ENCODE measurements at regions not wholly inside any gene's neighbourhood (a gene's known extent, or its start where the extent isn't known, plus 50 kb on each side); places are given as distances from the start of the nearest gene placed in this dataset.
A peak's percentile ranks its signal among the peaks of the same experiment; 100 is the strongest.

DNA sequence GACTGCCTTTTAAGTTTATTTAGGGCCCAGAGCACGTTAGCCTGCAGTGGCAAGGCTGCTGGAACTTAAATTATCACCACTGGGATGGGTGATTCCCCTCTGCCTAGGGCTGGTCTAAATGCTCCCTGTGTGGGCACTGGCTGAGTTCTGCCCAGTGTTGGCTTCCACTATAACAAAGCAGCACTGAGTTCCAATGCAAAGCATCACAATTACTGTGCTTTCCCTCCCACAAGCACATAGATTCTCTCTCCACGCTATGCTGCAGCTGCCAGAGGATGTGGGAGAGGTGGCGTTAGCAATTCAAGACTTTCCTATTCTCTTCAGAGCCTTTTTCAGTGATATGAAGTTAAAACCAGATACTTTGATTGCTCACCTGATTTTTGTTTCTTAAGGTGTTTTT lies 328.9 kb upstream of the DDX18 start:
- DNase-seq (ENCODE audit: low read depth in 4 of 4, low spot score in 2 of 4) = no peak

DNA sequence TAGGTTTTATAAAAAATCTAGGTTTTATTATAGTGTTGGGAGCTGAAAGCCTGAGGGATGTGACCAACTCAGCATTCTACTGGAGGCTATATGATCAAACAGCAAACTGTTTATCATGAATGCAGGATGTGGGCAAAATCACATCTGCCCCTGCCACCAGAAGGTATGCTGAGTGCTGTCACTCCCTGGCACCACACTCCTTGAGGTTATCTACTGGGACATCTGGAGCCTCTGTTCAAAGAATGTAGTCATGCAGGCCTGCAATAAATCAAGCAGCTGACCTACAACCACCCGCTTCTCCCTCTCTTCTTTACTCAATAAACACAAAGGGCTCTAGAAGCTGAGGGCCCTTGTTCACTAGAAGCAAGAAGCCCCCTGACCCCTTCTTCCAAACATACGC lies 328.4 kb upstream of the DDX18 start:
- no peak for DNase-seq (ENCODE audit: low read depth in 4 of 4, low spot score in 2 of 4)

DNA sequence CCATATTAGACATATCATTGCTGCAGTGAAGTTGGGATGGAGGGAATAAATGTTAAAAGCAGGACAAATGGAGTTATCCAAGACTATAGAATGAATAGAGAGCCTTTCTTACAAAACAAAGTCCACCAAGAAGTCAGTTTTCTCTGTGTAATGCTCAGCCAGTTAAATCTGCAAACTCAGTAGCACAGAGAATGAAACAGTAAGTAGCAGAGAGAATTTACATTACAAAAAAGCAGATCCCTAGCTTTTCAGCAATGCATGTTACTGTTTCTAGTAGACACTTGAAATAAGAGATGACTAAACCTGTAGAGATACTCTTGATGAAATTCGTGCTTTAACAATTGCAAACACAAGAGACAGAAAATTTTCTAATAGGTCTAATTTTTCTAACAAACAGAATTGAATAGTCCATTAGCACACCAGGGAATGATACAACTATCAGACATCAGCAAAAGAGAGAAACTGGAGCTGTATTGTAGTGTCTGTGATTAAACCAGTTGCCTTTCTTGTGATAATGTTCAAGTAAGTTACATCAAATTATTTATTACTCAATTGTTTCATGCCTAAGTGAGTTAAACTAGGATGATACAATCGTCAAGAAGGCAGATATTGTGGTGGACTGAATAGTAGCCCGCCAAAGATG lies 322.2 kb upstream of the DDX18 start:
- no peak for DNase-seq (ENCODE audit: low read depth in 4 of 4, low spot score in 2 of 4)

DNA sequence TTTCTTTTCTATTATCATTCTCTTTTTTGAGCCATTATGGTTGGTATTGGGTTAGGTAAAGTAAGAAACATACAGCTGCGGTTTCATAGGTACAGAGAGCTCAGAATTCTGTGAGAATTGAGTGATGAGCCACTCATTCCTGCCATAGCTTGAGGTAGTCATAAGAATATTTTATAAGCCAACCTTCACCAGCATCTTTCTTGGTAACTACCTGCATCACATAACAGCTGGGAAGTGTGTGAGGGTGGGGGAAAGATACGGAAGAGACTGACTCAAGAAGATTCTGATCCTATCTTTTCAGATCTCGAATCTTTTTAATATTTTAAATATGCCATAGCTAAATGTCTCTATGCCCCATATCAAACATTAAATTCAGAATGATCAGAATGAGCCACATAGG lies 313.8 kb upstream of the DDX18 start:
- no peak for DNase-seq (ENCODE audit: low read depth in 4 of 4, low spot score in 2 of 4)

DNA sequence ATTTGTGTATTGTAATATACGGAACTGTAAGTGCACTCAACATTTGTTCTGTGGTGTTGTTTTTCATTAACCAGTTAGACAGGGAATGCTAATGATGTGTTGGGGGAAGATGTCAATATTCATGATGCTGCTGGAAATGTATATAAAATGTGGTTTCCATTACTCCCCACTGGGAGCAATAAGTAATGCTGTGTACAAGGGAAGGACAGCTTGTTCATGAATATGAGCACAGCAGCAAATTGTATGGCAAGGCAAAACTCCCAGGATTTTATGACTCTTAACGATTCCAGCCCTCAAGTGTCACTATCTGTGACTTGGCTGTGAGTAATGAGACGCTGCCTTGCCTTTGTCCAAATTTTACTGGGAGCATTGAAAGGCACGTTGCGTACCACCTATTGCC lies 312.4 kb upstream of the DDX18 start:
- DNase-seq (ENCODE audit: low read depth in 4 of 4, low spot score in 2 of 4) = no peak

DNA sequence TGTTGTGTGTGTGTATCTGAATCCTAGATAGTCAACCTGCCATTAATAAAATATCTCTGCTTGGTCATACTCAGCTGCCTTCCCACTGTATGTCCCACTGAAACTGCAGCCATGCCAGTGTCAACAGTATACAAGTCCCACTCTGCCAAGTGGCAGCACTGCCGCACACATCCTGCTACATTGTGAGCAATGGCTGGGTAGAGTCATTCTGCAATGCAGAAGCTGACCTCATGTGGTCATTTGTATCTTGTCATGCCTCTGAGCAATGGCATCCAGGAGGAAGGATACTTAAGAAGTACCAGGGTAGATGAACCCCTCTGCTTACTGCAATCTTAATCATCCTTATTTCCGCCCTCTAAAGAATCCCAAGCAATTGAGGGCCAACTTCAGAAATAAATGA lies 302.2 kb upstream of the DDX18 start:
- DNase-seq (ENCODE audit: low read depth in 4 of 4, low spot score in 2 of 4) = no peak

DNA sequence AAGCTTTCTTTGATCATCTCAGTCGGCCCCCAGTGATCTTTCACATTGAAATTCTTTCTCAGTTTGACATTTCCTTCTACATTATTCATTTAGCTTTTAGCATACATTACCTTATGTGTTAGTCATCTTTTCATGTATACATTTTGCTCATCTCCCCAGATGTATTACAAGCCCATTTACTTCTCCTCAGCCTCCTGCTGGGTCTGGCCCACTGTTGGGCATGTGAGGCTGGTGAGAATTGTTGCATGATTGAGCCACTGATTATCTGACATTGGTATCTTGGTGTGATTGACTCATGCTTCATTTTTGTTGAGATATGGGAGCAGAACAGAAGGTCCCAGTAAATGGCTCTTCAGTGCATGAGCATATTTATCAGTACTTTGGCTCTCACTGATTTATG lies 300.1 kb upstream of the DDX18 start:
- DNase-seq (ENCODE audit: low read depth in 4 of 4, low spot score in 2 of 4) = no peak

DNA sequence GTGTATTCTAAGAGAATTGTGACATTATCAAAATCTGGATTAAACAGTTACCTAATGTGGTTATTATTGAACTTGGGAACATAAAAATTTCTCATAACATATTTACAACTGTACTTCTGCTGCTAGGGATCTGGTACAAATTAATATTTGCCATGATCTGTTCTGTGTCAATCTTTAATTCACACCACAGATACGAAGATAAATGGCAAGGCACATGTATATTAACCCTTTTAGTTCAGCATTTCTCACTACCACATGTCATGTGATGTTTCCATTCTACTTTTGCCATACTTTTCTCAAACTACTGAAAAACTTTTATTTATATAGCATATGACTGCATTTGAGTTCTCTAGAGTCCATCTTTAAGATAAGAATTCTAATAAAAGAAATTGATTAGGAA lies 295.3 kb upstream of the DDX18 start:
- no peak for DNase-seq (ENCODE audit: low read depth in 4 of 4, low spot score in 2 of 4)

DNA sequence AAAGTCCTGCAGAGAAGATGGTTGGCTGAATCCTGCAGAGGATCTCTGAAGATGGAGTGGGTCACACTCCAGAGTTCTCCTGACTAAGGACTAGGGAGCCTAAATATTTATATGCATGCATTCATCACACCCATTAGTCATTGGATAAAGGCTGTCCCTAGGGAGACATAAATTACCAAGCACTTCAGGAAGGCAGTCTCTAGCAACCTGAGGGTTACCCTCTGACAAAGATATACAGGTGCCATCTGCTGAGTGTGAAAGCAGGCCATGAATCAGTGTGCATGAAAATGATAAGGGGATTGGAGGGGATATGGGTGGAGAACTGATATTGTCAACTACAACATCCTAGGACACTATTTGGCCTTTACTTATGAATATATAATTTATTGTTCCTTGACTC lies 294.8 kb upstream of the DDX18 start:
- no peak for DNase-seq (ENCODE audit: low read depth in 4 of 4, low spot score in 2 of 4)

DNA sequence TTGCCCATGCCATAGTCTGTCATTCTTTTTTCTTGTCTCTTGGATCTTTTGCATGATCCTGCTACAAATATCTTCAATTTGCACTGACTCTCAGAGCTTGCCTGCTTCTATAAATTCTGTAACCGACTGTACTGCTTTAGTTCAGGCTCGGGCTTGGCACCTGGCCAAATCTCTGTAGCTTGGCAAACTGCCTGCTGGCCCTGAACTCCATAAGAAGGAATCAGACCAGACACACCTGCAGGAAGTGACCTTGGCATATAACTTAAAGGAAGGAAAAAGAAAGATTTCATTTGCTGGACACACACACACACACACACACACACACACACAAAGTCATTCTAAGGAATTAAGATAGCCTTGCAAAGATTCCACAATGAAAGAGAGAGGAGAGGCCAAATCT lies 291.2 kb upstream of the DDX18 start:
- peak; percentile 50 to 77 (median 57) for DNase-seq (ENCODE audit: low read depth in 4 of 4, low spot score in 2 of 4)

DNA sequence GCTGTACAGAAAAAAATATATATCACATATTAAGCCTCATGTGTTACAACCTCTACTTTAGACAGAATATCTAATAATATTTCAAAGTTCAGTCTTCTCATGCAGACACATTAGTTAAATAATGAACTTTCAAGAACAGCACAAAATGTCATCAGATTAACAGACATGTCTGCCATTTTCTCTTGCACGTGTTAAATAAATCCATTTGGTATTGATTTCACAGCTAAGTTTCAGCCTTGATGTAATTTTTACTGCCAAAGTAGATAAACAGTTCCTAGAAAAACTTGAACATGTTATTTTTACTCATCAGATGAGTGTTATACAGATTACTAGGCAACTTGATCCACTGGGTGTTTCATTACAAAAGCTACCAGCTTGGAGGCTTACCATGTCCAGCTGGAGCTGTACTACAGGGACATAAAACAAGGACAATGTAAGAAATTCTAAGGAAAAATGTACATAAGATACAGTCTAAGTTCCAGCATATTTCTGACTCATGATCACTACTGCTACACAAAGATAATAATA lies 290.7 kb upstream of the DDX18 start:
- DNase-seq (ENCODE audit: low read depth in 4 of 4, low spot score in 2 of 4) = peak in 1 of 4 donors; percentile 25

DNA sequence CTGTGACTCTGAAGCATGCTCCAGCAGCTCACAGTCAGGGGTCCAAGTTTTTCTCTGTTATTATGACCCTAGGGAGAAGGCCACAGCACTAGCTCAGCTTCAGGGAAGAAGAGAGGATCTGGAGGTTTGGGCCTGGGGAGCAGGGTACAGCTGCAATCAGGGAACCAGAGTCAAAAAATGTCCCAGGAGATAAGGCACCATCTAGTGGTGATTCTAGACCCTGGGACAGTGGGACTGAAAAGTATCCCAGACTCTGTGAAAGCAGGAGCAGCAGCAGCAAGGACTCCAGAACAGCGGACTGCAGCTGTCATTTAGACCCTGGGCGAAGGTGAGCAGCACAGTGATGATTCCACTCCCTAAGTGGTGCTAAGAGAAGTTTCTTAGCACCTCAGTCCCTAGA lies 278.4 kb upstream of the DDX18 start:
- DNase-seq (ENCODE audit: low read depth in 4 of 4, low spot score in 2 of 4) = no peak

DNA sequence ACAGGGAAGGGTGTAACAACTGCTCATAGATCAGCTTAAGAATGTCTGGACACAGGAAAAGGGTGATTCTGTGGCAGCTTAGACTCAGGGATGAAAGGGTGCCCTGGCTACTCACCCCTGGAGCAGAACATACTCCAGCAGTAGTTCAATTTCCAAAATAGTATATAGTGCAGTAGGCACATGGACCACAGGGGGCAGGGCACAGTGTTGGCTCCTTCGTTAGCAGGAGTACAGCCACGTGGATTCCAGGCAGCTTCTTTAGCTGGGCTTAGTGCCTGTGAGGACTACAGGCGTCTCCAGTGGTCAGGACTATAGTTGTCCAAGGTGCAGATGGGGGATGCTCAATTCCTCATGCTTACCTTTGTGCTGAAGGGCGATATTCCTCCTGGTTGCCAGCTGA lies 277.5 kb upstream of the DDX18 start:
- no peak for DNase-seq (ENCODE audit: low read depth in 4 of 4, low spot score in 2 of 4)

DNA sequence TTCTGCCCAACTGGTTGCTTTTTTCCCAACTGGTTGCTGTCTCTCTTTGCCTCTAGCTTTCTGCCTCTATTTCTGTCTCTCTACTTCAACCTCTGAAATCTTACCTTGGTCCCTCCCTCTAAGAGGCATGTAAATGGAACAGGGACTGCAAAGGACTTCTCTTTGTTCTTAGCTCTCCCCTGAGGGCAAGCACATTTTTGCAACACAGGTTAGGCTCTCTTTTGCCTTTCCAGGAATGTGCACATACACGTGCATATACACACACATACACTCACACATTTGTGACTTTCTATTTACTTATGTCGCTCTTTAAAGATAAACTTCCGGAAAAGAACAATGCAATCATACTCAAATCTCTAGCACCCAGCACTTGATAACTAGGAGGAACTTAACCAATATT lies 262.6 kb upstream of the DDX18 start:
- no peak for DNase-seq (ENCODE audit: low read depth in 4 of 4, low spot score in 2 of 4)

DNA sequence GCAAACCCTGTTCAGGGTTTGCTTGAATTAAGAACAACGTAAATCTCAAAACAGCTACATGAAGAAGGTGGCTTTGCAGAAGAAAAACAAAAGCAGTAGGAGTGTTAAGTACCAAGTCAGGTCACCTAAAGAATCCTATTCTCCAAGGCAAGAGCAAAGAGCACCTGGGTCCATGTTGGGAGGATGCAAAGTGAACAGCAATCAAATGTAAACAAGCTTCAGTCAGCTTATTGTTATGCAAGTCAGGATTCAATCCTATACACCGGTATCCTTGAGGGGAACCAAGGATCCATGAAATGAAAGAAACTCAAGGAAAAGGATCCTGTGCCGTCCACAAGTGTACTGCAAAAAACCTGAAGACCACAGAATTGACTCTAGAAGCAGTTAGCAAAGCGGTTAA lies 261.0 kb upstream of the DDX18 start:
- no peak for DNase-seq (ENCODE audit: low read depth in 4 of 4, low spot score in 2 of 4)

DNA sequence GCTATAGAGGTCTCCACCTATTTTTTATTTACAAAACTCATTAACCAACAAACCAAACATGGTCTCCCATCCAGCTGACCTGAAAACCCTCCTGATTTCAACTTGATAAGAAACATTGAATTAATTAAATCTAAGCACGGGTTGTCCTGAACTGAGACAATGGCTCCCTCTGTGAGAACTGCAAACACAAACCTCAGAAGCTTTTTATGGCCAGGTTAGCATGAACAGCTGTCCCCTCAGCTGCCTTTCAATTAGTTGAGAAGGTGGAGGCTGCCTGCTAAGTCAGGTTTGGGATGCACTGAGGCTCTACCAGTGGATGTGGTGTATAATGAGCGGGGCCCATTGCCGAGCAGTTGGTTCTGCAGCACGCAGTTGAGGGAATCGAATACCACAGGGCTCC lies 258.5 kb upstream of the DDX18 start:
- no peak for DNase-seq (ENCODE audit: low read depth in 4 of 4, low spot score in 2 of 4)

DNA sequence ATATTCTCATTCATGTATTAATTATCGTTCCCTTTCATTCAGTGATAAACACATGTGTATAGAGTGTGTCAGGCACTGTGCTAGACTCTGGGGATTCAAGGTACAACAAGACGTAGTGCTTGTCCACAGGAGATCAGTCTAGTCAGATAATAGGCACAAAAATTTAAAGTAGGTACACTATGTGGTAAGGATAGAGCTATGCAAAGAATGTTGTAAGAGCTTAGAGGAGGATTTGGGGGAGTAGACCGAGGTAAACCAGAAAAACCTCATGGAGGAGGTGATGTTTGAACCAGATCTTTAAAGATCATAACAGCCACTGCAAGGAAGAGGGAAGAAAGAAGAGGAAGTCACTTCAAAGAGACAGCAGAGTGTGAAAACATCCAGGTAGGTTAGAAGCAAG lies 256.9 kb upstream of the DDX18 start:
- DNase-seq (ENCODE audit: low read depth in 4 of 4, low spot score in 2 of 4) = no peak

DNA sequence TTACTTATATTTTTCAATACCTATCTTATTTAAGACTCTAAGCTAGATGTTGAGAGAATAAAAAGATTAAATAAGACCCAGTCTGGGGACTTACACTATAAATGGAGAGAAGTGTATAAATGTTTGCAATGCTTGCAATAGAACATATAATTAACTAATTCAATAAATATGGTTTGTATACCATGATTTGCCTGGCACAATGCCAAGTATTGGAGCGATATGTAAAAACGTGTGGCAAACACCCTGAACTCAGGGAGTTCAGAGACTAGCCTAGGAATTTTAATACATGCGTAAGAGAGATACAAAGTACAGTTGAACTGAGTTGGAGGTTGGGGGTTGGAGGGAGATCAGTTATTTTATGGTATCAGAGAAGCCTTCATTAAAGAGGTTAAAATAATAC lies 251.8 kb upstream of the DDX18 start:
- no peak for DNase-seq (ENCODE audit: low read depth in 4 of 4, low spot score in 2 of 4)

DNA sequence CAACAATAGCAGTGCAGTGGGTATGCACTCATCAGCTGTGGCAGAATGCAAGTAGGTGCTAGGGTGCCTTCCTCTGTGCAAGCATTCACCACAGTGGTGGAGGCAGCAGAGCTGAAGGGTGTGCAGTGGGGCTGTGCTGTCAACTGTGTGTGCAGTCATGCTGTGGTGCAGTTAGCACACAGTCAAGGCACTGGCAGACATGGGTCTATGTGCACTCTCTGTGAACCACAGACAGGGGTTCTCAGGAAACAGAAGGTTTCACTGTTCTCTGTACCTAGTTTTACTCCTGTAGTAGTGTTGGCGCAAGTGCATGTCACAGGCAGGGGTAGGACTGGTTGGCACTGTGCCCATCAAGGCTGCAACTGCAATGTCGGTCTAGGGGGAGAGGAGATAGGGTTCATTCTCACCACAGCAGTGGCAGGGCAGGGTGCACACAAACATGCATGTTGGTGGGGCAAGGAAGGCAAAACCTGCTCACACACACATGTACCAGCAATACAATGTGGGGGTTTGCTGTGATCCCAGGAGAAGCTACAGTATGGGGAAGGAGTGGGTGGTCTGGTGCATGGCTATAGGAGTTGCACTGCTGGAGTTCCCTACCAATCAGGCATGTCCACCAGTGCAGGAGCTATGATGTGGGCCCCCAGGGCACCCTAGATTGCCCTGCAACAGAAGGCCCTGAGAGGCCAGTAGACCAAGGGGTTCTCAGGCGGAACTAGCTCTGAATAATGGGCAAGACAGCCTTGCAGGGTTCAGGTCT lies 242.7 kb upstream of the DDX18 start:
- no peak for DNase-seq (ENCODE audit: low read depth in 4 of 4, low spot score in 2 of 4)

DNA sequence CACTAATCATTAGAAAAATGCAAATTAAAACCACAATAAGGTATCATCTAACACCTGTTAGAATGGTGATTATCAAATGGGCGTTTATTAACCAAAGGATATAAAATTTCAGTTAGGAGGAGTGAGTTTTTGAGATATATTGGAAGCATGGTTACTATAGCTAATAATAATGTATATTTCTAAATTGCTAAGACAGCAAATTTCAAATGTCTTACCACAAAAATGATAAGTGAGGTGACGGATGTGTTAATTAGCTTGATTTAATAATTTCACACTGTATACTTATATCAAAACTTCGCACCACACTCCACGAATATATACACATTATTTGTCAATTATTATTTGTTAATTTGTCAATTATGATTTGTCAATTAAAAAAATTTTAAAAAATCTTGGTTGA lies 227.2 kb upstream of the DDX18 start:
- DNase-seq (ENCODE audit: low read depth in 4 of 4, low spot score in 2 of 4) = no peak

DNA sequence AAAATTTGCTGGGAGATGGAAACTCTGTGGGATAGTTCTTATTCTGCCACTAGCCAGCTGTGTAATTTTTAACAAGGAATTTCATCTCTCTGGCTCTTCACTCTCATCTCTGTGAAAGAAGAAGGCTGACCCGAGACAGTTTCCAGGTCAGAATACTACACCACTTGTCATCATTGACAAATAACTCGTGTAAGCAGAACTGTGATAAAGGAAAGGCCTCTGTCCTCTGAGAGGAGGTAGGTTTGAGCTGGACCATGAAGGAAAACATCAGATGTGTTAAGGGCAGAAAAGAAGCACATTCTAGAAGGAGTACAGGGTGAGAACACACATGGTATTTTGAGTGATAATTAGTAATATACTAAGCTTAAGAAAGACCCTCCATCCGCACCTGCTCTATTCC lies 211.4 kb upstream of the DDX18 start:
- DNase-seq (ENCODE audit: low read depth in 4 of 4, low spot score in 2 of 4) = no peak

DNA sequence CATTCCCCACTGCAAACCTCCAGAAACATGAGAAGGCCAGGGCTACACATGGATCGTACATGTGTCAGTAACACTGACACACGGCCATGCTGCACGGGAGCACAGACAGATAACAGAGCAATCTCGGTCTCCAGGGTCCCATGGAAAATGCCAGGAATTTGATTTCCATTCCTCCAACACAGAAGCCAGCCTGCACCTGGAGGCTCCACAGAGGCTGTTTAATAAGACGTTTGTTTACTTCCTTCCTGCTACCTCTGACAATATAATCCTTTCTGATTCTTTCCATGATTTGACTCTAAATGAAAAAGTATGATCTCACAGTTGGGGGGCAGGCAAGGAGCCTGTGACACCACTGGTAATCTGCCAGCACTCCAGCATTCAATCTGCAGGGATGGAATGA lies 210.9 kb upstream of the DDX18 start:
- DNase-seq (ENCODE audit: low read depth in 4 of 4, low spot score in 2 of 4) = no peak

All from left renal cortex interstitium (tissue), 4 donors.